GM23338 (cell line): ENCODE measurements at regions not wholly inside any gene's neighbourhood (a gene's known extent, or its start where the extent isn't known, plus 50 kb on each side); places are given as distances from the start of the nearest gene placed in this dataset.

ENCODE experiments used
- EZH2 ChIP-seq: fragments of 200-600 bp; sonication (generic); IDR thresholded peaks from one replicate; pipeline ENCODE4 v1.8.0; 2017; ENCODE audit warnings: antibody characterized with exemption, mild to moderate bottlenecking, low read depth; ENCODE audit not compliant: unreplicated experiment
- ZNF331 ChIP-seq: fragments of 250-450 bp; sonication (Bioruptor Pico); IDR thresholded peaks from 2 replicates; pipeline ENCODE4 v1.5.0; 2020; ENCODE audit warnings: low read depth, mild to moderate bottlenecking, moderate library complexity
- TF ChIP-seq, protein P1 (sequence below), 2 experiments: fragments of 200-600 bp in 1 of 2; sonication (generic) in 1 of 2; conservative IDR thresholded peaks; 2 replicates each; pipeline versions ENCODE4 v1.5.1 to v1.6.1; 2016 to 2017; ENCODE audit warnings: antibody characterized with exemption in 2 of 2, low read depth in 2 of 2, mild to moderate bottlenecking in 2 of 2, moderate library complexity in 1 of 2

DNA sequence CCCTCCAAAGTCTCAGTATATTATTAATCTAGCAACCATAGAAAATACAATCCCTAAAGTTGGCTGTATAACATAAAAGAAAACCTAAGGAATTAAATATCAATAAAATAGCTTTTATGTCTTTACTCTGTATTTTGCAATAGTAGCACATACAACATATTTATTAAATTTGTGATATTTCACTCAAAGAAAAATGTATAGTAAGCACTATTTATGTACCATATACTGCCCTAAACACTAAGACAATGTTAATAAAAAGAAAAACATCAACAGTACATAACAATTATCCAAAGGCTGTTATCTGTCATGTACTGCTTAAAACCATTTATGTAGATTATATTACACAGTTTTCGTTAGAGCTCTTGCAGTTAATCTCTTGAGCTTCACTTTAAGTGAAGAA is 834.5 kb upstream of the INTU start:
- TF ChIP-seq ZNF331 (CRISPR knock-in tag) = no peak
- TF ChIP-seq, protein P1, sequence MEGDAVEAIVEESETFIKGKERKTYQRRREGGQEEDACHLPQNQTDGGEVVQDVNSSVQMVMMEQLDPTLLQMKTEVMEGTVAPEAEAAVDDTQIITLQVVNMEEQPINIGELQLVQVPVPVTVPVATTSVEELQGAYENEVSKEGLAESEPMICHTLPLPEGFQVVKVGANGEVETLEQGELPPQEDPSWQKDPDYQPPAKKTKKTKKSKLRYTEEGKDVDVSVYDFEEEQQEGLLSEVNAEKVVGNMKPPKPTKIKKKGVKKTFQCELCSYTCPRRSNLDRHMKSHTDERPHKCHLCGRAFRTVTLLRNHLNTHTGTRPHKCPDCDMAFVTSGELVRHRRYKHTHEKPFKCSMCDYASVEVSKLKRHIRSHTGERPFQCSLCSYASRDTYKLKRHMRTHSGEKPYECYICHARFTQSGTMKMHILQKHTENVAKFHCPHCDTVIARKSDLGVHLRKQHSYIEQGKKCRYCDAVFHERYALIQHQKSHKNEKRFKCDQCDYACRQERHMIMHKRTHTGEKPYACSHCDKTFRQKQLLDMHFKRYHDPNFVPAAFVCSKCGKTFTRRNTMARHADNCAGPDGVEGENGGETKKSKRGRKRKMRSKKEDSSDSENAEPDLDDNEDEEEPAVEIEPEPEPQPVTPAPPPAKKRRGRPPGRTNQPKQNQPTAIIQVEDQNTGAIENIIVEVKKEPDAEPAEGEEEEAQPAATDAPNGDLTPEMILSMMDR (conservative IDR thresholded peaks at IDR 0.05; ENCODE audit: low read depth in 2 of 2) = no peak
- no peak for TF ChIP-seq EZH2
